Right atrium auricular region (tissue), 2 donors: ENCODE measurements at regions not wholly inside any gene's neighbourhood (a gene's known extent, or its start where the extent isn't known, plus 50 kb on each side); places are given as distances from the start of the nearest gene placed in this dataset.

Experiments used
- DNase-seq: peaks from one replicate; pipeline ENCODE4 v3.0.0-alpha.2; 2019; ENCODE audit warnings: low spot score
- H3K27ac ChIP-seq, 2 donors: fragments of 200-600 bp; sonication (generic); 1 replicate in 1 of 2; 2 replicates in 1 of 2; pipeline ENCODE4 v1.5.1; 2016 to 2019
- H3K27me3 ChIP-seq, 2 donors: fragments of 200-600 bp; sonication (generic); one replicate each; pipeline versions ENCODE4 v1.5.1 to v1.6.0; 2017 to 2019
- H3K36me3 ChIP-seq: fragments of 200-600 bp; sonication (generic); one replicate; pipeline ENCODE4 v1.5.1; 2016
- H3K4me1 ChIP-seq, 2 donors: fragments of 200-600 bp; sonication (generic); one replicate each; pipeline versions ENCODE4 v1.5.1 to v1.6.0; 2017 to 2019
- H3K4me3 ChIP-seq, 2 donors: fragments of 200-600 bp; sonication (generic); 1 replicate in 1 of 2; 2 replicates in 1 of 2; pipeline ENCODE4 v1.5.1; 2017 to 2019; ENCODE audit warnings: mild to moderate bottlenecking in 1 of 2, moderate library complexity in 1 of 2
- H3K9me3 ChIP-seq, 2 donors: fragments of 200-600 bp; sonication (generic); one replicate each; pipeline ENCODE4 v1.5.1; 2019
- CTCF ChIP-seq, 2 donors: fragments of 200-600 bp; sonication (generic); IDR thresholded peaks; one replicate each; pipeline ENCODE4 v1.5.1; 2019; ENCODE audit warnings: antibody characterized with exemption in 2 of 2

GRCh38 chr6:90403489-90404381 lies 107.1 kb upstream of the BACH2 start:
- peak in 1 of 2 donors; percentile 9 for TF ChIP-seq CTCF (IDR thresholded peaks at IDR 0.05)
- no peak overlapping the region for H3K4me3 ChIP-seq
- H3K9me3 ChIP-seq = no peaks in the 10 kb centered on the region
- DNase-seq = no peak
- H3K27me3 ChIP-seq = no peaks in the 10 kb centered on the region
- H3K27ac ChIP-seq = no peak overlapping the region
- peaks cover 0 to 11% of the 10 kb centered on the region in 2 donors for H3K4me1 ChIP-seq
- no peaks in the 10 kb centered on the region for H3K36me3 ChIP-seq

DNA sequence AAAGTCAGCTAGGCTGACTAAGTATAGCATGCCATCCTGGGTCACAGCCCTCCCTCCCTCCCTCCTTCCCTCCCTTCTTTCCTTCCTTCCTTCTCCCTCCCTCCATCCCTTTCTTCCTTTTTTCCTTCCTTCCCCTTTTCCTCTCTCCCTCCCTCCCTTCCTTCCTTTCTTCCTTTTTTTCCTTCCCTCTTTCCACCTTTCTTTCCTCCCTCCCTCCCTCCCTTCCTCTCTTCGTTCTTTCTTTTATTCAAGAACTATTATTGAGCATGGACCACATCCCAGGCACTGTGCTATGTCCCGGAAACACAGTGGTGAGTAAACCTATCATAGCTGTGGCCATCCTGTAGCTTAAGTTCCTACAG lies 106.2 kb upstream of the BACH2 start:
- peaks cover 0 to 18% of the 10 kb centered on the region in 2 donors for H3K4me1 ChIP-seq
- H3K27me3 ChIP-seq = no peaks in the 10 kb centered on the region
- no peak for TF ChIP-seq CTCF (IDR thresholded peaks at IDR 0.05)
- no peak overlapping the region for H3K4me3 ChIP-seq
- H3K9me3 ChIP-seq = no peaks in the 10 kb centered on the region
- DNase-seq = no peak
- H3K36me3 ChIP-seq = no peaks in the 10 kb centered on the region
- no peak overlapping the region for H3K27ac ChIP-seq

- no peak overlapping the region for H3K27ac ChIP-seq
- no peak for TF ChIP-seq CTCF (IDR thresholded peaks at IDR 0.05)
Measured at GRCh38 chr6:90401933-90402830, 105.5 kb upstream of the BACH2 start.

GRCh38 chr6:90399970-90400369 lies 103.3 kb upstream of the BACH2 start:
- Histone ChIP-seq H3K4me3 (no peak overlapping the region), H3K27me3 (no peaks in the 10 kb centered on the region), H3K9me3 (no peaks in the 10 kb centered on the region), H3K4me1 (peaks cover 0 to 18% of the 10 kb centered on the region in 2 donors), H3K36me3 (no peaks in the 10 kb centered on the region), H3K27ac (no peak overlapping the region)
- TF ChIP-seq CTCF (IDR thresholded peaks at IDR 0.05) = no peak
- DNase-seq = no peak

More at GRCh38 chr6:90401933-90402830, 105.5 kb upstream of the BACH2 start:
- H3K36me3 ChIP-seq = no peaks in the 10 kb centered on the region
- no peaks in the 10 kb centered on the region for H3K9me3 ChIP-seq
- no peak overlapping the region for H3K4me3 ChIP-seq
- no peak for DNase-seq
- H3K27me3 ChIP-seq = no peaks in the 10 kb centered on the region
- peaks cover 0 to 18% of the 10 kb centered on the region in 2 donors for H3K4me1 ChIP-seq

- H3K4me3 ChIP-seq = no peak overlapping the region
- peaks cover 0 to 7% of the 10 kb centered on the region in 2 donors for H3K4me1 ChIP-seq
- no peak for TF ChIP-seq CTCF (IDR thresholded peaks at IDR 0.05)
- H3K36me3 ChIP-seq = no peaks in the 10 kb centered on the region
- no peak overlapping the region for H3K27ac ChIP-seq
- no peaks in the 10 kb centered on the region for H3K9me3 ChIP-seq
- no peak for DNase-seq
- no peaks in the 10 kb centered on the region for H3K27me3 ChIP-seq
Measured at GRCh38 chr6:90397929-90398674, 101.5 kb upstream of the BACH2 start.
